Activated naive CD4-positive, alpha-beta T cell treated with anti-CD3 and anti-CD28 coated beads, Interleukin-2, amount 50 U/mL, for 24 hours (primary cell): ENCODE measurements at regions not wholly inside any gene's neighbourhood (a gene's known extent, or its start where the extent isn't known, plus 50 kb on each side); places are given as distances from the start of the nearest gene placed in this dataset.
"Not testable (repeated sequence)": the region's sequence is repeated elsewhere in the genome, so short reads cannot be mapped to it uniquely, and the experiment has no call there.

Experiments
- H3K27ac Mint-ChIP-seq: one replicate; pipeline ENCODE4 v1.8.0; 2021; ENCODE audit warnings: mild to moderate bottlenecking, mixed read lengths
- H3K27me3 Mint-ChIP-seq: one replicate; pipeline ENCODE4 v1.8.0; 2021; ENCODE audit warnings: mixed read lengths
- H3K36me3 Mint-ChIP-seq: one replicate; pipeline ENCODE4 v1.8.0; 2021; ENCODE audit warnings: mixed read lengths
- H3K4me1 Mint-ChIP-seq: one replicate; pipeline ENCODE4 v1.8.0; 2021; ENCODE audit warnings: mixed read lengths
- H3K4me3 Mint-ChIP-seq: one replicate; pipeline ENCODE4 v1.8.0; 2021; ENCODE audit warnings: mild to moderate bottlenecking, mixed read lengths
- H3K9me3 Mint-ChIP-seq: one replicate; pipeline ENCODE4 v1.8.0; 2021; ENCODE audit warnings: mixed read lengths

GRCh38 chr2:207337234-207338219 is 171.8 kb upstream of the KLF7 start:
- Mint-ChIP-seq H3K27me3 (no peaks in the 10 kb centered on the region), H3K4me3 (no peak overlapping the region), H3K9me3 (no peaks in the 10 kb centered on the region), H3K36me3 (no peaks in the 10 kb centered on the region), H3K27ac (no peak overlapping the region), H3K4me1 (peaks cover 30% of the 10 kb centered on the region)

- Mint-ChIP-seq H3K27me3 (no peaks in the 10 kb centered on the region), H3K9me3 (no peaks in the 10 kb centered on the region), H3K4me3 (no peak overlapping the region), H3K36me3 (no peaks in the 10 kb centered on the region), H3K4me1 (peaks cover 25% of the 10 kb centered on the region), H3K27ac (no peak overlapping the region)
These were observed 172.5 kb upstream of the KLF7 start for GRCh38 chr2:207338220-207338607.

DNA sequence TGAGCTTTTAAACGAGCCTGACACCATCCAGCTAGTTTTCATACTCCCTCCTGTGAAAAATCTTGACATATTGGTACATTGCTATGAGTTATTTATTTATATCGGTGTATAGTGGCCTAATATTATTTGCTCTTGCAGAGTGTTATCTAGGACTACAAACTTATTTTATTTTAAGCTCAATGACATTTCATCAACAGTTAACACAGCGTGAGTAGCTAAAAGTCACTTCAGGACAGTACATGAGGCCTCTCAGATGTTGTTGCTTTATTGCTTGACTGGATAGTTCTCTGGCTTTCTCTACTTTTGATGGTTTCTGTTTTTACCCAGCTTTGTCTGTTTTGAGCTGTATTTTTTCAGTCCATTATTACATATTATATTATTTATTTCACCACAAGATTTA is 172.9 kb upstream of the KLF7 start:
- no peaks in the 10 kb centered on the region for H3K27me3 Mint-ChIP-seq
- no peak overlapping the region for H3K27ac Mint-ChIP-seq
- H3K4me3 Mint-ChIP-seq: no peak overlapping the region
- H3K36me3 Mint-ChIP-seq: no peaks in the 10 kb centered on the region
- H3K4me1 Mint-ChIP-seq: peaks cover 23% of the 10 kb centered on the region
- no peaks in the 10 kb centered on the region for H3K9me3 Mint-ChIP-seq

DNA sequence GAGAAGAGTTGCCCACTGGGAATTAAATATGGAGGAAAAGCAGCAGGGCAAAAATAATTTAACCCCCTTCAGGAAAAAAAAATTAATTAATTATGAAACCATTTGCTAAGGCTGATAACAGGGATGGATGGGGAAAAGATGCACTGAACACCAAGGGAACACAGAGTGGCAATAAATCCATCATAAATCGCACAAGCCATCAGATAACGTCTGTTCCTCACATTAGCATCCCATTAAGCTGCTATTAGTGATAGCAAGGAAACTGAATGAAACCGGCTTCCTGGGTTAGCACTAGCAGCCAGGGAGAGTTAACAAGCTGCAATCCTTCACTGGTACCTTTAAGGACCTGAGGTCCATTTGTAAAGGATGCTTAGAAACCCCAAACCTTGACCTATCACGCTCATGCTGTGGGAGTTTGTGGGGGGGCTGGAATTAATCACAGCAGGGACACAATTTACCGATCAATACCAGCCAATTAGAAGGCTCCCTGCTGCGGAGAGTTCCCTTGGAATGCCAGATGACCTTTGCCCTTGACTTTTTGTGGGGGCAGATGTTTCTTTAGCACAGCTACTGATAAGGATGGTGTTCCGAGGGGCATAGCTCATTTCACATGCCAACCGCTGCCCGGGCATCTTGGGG is 175.5 kb upstream of the KLF7 start:
- Mint-ChIP-seq H3K4me3 (no peak overlapping the region), H3K9me3 (no peaks in the 10 kb centered on the region), H3K27me3 (no peaks in the 10 kb centered on the region), H3K27ac (no peak overlapping the region), H3K36me3 (no peaks in the 10 kb centered on the region), H3K4me1 (peaks cover 15% of the 10 kb centered on the region)

DNA sequence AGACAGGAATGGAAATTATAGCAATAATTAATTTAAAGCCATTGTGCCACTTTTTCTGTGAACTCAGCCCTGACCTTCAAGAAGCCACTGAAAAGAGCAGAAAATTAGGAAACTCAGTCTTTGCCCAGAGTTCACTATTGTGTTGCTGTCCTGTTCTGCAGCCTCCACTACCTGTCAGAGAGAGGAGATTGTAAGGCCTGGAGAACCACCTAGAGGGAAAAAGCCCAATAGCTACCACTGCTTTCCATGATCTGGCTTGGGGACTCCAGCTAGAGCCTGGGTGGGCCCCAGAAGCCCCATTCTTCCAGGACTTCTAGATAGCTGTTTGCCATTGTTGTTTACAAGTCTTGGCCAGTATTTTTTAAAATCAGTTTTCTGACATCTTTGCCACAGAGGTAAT is 176.1 kb upstream of the KLF7 start:
- H3K27me3 Mint-ChIP-seq: no peaks in the 10 kb centered on the region
- no peaks in the 10 kb centered on the region for H3K36me3 Mint-ChIP-seq
- H3K9me3 Mint-ChIP-seq: no peaks in the 10 kb centered on the region
- peaks cover 13% of the 10 kb centered on the region for H3K4me1 Mint-ChIP-seq
- H3K4me3 Mint-ChIP-seq: no peak overlapping the region
- no peak overlapping the region for H3K27ac Mint-ChIP-seq

- not testable (repeated sequence) for H3K4me1 Mint-ChIP-seq, H3K4me3 Mint-ChIP-seq, H3K9me3 Mint-ChIP-seq, H3K27ac Mint-ChIP-seq, H3K36me3 Mint-ChIP-seq, H3K27me3 Mint-ChIP-seq
These were observed 179.0 kb upstream of the KLF7 start for GRCh38 chr2:207344596-207345394.

- Mint-ChIP-seq H3K4me3 (no peak overlapping the region), H3K27me3 (no peaks in the 10 kb centered on the region), H3K9me3 (peaks cover 6% of the 10 kb centered on the region), H3K36me3 (peaks cover 6% of the 10 kb centered on the region), H3K4me1 (peaks cover 8% of the 10 kb centered on the region), H3K27ac (no peak overlapping the region)
These were observed 178.6 kb upstream of the CREB1 start for GRCh38 chr2:207351171-207351570.

GRCh38 chr2:207352978-207353671 is 176.6 kb upstream of the CREB1 start:
- no peaks in the 10 kb centered on the region for H3K27me3 Mint-ChIP-seq
- peaks cover 8% of the 10 kb centered on the region for H3K4me1 Mint-ChIP-seq
- H3K36me3 Mint-ChIP-seq: no peaks in the 10 kb centered on the region
- H3K27ac Mint-ChIP-seq: no peak overlapping the region
- H3K4me3 Mint-ChIP-seq: no peak overlapping the region
- H3K9me3 Mint-ChIP-seq: no peaks in the 10 kb centered on the region

- Mint-ChIP-seq H3K27ac (no peak overlapping the region), H3K27me3 (no peaks in the 10 kb centered on the region), H3K4me3 (no peak overlapping the region), H3K9me3 (no peaks in the 10 kb centered on the region), H3K4me1 (peaks cover 8% of the 10 kb centered on the region), H3K36me3 (no peaks in the 10 kb centered on the region)
These were observed 175.9 kb upstream of the CREB1 start for GRCh38 chr2:207353836-207354235.

GRCh38 chr2:207354462-207354861 is 175.3 kb upstream of the CREB1 start:
- H3K27me3 Mint-ChIP-seq: no peaks in the 10 kb centered on the region
- no peaks in the 10 kb centered on the region for H3K9me3 Mint-ChIP-seq
- H3K27ac Mint-ChIP-seq: no peak overlapping the region
- peaks cover 8% of the 10 kb centered on the region for H3K4me1 Mint-ChIP-seq
- no peaks in the 10 kb centered on the region for H3K36me3 Mint-ChIP-seq
- H3K4me3 Mint-ChIP-seq: no peak overlapping the region

DNA sequence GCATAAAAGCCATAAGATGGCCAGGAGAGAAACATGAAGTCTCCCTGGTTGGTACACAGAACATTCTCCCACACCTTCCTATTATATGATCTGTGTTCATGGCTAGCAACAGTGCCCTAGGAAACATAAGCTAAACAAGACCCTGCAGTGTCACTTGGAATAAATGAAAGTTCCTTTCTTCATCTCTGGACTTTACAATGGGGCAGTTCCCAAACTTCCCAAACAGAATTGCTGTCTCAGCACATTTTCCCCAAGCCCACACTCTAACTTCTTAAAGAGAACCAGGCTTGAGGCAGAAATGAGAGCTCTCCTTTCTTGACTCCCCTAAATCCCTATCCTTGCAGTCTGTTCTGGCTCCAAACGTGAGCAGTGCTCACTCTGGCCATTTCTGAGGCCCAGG is 173.2 kb upstream of the CREB1 start:
- no peaks in the 10 kb centered on the region for H3K36me3 Mint-ChIP-seq
- no peak overlapping the region for H3K4me3 Mint-ChIP-seq
- H3K27ac Mint-ChIP-seq: no peak overlapping the region
- no peaks in the 10 kb centered on the region for H3K9me3 Mint-ChIP-seq
- peaks cover 8% of the 10 kb centered on the region for H3K4me1 Mint-ChIP-seq
- no peaks in the 10 kb centered on the region for H3K27me3 Mint-ChIP-seq

- Mint-ChIP-seq H3K27me3 (no peaks in the 10 kb centered on the region), H3K9me3 (no peaks in the 10 kb centered on the region), H3K4me3 (no peak overlapping the region), H3K36me3 (no peaks in the 10 kb centered on the region), H3K27ac (no peak overlapping the region), H3K4me1 (peaks cover 8% of the 10 kb centered on the region)
These were observed 172.5 kb upstream of the CREB1 start for GRCh38 chr2:207357216-207357615.

DNA sequence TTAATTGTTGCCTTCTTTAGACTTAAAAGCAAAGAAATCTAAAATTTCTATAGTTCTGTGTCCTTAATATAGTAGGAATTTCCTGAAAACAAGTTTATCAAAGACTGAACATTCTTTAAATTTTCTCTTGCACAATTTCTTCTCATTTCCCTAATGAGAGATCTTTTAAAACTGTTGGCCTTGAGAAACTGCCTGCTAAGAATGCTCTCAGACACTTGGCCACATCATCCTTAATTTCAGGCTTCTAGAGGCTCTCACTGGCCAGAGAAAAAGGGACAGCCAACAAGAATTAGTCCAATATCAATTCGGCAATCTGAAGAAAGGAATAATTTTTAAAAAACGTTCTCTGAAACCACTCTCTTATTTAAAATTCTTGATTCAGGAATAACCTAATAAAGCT is 167.0 kb upstream of the CREB1 start:
- Mint-ChIP-seq H3K4me3 (no peak overlapping the region), H3K9me3 (no peaks in the 10 kb centered on the region), H3K27ac (no peak overlapping the region), H3K4me1 (no peaks in the 10 kb centered on the region), H3K27me3 (no peaks in the 10 kb centered on the region), H3K36me3 (peaks cover 2% of the 10 kb centered on the region)

DNA sequence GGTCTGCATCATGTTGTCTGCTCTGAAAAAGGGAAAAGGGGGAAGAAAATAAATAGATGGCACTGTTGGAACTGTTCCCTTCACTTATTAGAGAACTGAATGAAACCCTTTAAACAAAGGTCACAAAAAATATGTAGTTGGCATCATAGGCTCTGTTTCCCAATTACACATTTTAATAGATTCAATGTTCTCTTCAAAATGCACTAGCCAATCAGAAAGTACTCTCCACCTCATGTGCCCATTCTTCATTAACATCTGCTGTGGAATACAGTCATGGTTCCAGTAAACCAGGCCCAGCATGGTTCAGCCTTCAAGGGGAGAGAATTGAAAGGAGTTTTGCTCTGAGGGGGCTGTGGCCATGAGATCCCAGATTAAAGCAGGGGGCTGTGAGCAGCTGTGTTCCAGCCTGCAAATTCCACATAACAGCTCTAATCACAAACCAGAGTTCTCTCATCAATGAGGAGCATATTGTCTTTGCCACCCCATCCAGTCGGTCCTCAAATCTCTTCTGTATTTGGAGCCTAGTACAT is 165.9 kb upstream of the CREB1 start:
- no peak overlapping the region for H3K27ac Mint-ChIP-seq
- no peaks in the 10 kb centered on the region for H3K4me1 Mint-ChIP-seq
- no peak overlapping the region for H3K4me3 Mint-ChIP-seq
- no peaks in the 10 kb centered on the region for H3K9me3 Mint-ChIP-seq
- no peaks in the 10 kb centered on the region for H3K27me3 Mint-ChIP-seq
- H3K36me3 Mint-ChIP-seq: peaks cover 2% of the 10 kb centered on the region

- Mint-ChIP-seq H3K4me1 (no peaks in the 10 kb centered on the region), H3K27me3 (no peaks in the 10 kb centered on the region), H3K4me3 (no peak overlapping the region), H3K9me3 (peaks cover 14% of the 10 kb centered on the region), H3K27ac (no peak overlapping the region), H3K36me3 (peaks cover 4% of the 10 kb centered on the region)
These were observed 159.1 kb upstream of the CREB1 start for GRCh38 chr2:207370646-207371045.
